Smooth muscle cell (in vitro differentiated cells): ENCODE measurements at regions not wholly inside any gene's neighbourhood (a gene's known extent, or its start where the extent isn't known, plus 50 kb on each side); places are given as distances from the start of the nearest gene placed in this dataset.

ENCODE experiments used
- DNase-seq: peaks from one replicate; lab custom pipeline; 2025; ENCODE audit not compliant: unreplicated experiment; lab: John Stamatoyannopoulos, UW
- H2AFZ ChIP-seq: fragments of 200-600 bp; sonication (generic); 2 replicates; pipeline ENCODE4 v1.6.0; 2016; ENCODE audit warnings: antibody characterized with exemption, low read depth, mild to moderate bottlenecking
- H3F3A ChIP-seq: fragments of 200-600 bp; sonication (generic); 2 replicates; pipeline ENCODE4 v1.6.0; 2017; ENCODE audit warnings: antibody characterized with exemption, low read depth
- H3K27ac ChIP-seq: fragments of 200-600 bp; sonication (generic); 2 replicates; pipeline ENCODE4 v1.5.1; 2016; ENCODE audit warnings: low read depth, mild to moderate bottlenecking
- H3K27me3 ChIP-seq: fragments of 200-600 bp; sonication (generic); 2 replicates; pipeline ENCODE4 v1.6.1; 2016; ENCODE audit warnings: low read depth, mild to moderate bottlenecking
- H3K36me3 ChIP-seq: fragments of 200-600 bp; sonication (generic); 2 replicates; pipeline ENCODE4 v1.5.1; 2016; ENCODE audit warnings: low read depth
- H3K4me1 ChIP-seq: fragments of 200-600 bp; sonication (generic); 2 replicates; pipeline ENCODE4 v1.5.1; 2016; ENCODE audit warnings: low read depth
- H3K4me2 ChIP-seq: fragments of 200-600 bp; sonication (generic); 2 replicates; pipeline ENCODE4 v1.6.0; 2016; ENCODE audit warnings: mild to moderate bottlenecking
- H3K4me3 ChIP-seq: fragments of 200-600 bp; sonication (generic); 2 replicates; pipeline ENCODE4 v1.5.1; 2016; ENCODE audit warnings: mild to moderate bottlenecking
- H3K79me2 ChIP-seq: fragments of 200-600 bp; sonication (generic); 2 replicates; pipeline ENCODE4 v1.6.0; 2016; ENCODE audit warnings: low read depth, mild to moderate bottlenecking
- H3K9ac ChIP-seq: fragments of 200-600 bp; sonication (generic); 2 replicates; pipeline ENCODE4 v1.6.0; 2016; ENCODE audit warnings: low read depth
- H3K9me3 ChIP-seq: fragments of 200-600 bp; sonication (generic); replicated peaks from 2 replicates; pipeline ENCODE4 v1.5.1; 2016; ENCODE audit warnings: low read depth
- H4K20me1 ChIP-seq: fragments of 200-600 bp; sonication (generic); 2 replicates; pipeline ENCODE4 v1.6.0; 2016; ENCODE audit warnings: low read depth
- CTCF ChIP-seq: fragments of 200-600 bp; sonication (generic); IDR thresholded peaks from 2 replicates; pipeline ENCODE4 v1.5.1; 2017; ENCODE audit warnings: borderline replicate concordance, mild to moderate bottlenecking, antibody characterized with exemption; ENCODE audit not compliant: insufficient read depth, poor library complexity, severe bottlenecking
- WGBS: methylation state at CpG from one replicate; pipeline ENCODE4 v1.1.7; 2016; ENCODE audit warnings: low lambda C conversion rate; 5-methylcytosine and 5-hydroxymethylcytosine counted together

- H3K4me3 ChIP-seq, result no peak overlapping the region
- WGBS, result 88% methylated on average over 3 of the region's 3 CpGs
- no peaks in the 10 kb centered on the region for H3K36me3 ChIP-seq
- no peaks in the 10 kb centered on the region for H3K9me3 ChIP-seq
- H3K27me3 ChIP-seq, result no peaks in the 10 kb centered on the region
- H3K4me1 ChIP-seq, result peaks cover 4% of the 10 kb centered on the region
- H3K4me2 ChIP-seq, result no peak overlapping the region
- no peaks in the 10 kb centered on the region for H3K79me2 ChIP-seq
- DNase-seq, result no peak
- no peak overlapping the region for H2AFZ ChIP-seq
- H4K20me1 ChIP-seq, result no peaks in the 10 kb centered on the region
- no peak for TF ChIP-seq CTCF
- H3K9ac ChIP-seq, result no peak overlapping the region
- H3K27ac ChIP-seq, result no peak overlapping the region
- H3F3A ChIP-seq, result no peaks in the 10 kb centered on the region
Measured at GRCh38 chr2:7910752-7911151, 771.1 kb upstream of the ID2 start.

DNA sequence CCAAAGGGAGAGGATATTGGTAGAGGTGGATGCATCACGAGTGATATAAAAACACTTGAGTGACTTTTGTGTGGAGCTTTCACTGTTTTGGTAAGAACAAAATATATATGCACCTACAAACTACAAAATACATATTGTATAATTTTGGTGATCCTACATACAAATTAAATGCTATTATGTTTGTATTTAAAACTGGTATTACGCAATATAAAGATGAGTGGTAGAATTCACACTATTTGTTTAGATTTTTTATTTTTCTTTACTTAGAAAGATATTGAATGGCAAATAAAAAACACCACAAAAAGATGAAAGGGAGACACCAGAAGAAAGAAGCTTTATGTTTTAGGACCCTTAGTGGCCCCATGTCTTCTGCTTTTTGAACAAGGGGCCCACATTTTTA is 770.7 kb upstream of the ID2 start:
- H3K4me3 ChIP-seq, result no peak overlapping the region
- H3K4me2 ChIP-seq, result no peak overlapping the region
- H3K9ac ChIP-seq, result no peak overlapping the region
- H3K27me3 ChIP-seq, result no peaks in the 10 kb centered on the region
- 96% methylated on average over 2 of the region's 2 CpGs for WGBS
- no peaks in the 10 kb centered on the region for H3F3A ChIP-seq
- H4K20me1 ChIP-seq, result no peaks in the 10 kb centered on the region
- H3K36me3 ChIP-seq, result no peaks in the 10 kb centered on the region
- DNase-seq, result no peak
- TF ChIP-seq CTCF, result no peak
- H3K79me2 ChIP-seq, result no peaks in the 10 kb centered on the region
- no peak overlapping the region for H2AFZ ChIP-seq
- no peak overlapping the region for H3K27ac ChIP-seq
- H3K9me3 ChIP-seq, result no peaks in the 10 kb centered on the region
- peaks cover 1% of the 10 kb centered on the region for H3K4me1 ChIP-seq

DNA sequence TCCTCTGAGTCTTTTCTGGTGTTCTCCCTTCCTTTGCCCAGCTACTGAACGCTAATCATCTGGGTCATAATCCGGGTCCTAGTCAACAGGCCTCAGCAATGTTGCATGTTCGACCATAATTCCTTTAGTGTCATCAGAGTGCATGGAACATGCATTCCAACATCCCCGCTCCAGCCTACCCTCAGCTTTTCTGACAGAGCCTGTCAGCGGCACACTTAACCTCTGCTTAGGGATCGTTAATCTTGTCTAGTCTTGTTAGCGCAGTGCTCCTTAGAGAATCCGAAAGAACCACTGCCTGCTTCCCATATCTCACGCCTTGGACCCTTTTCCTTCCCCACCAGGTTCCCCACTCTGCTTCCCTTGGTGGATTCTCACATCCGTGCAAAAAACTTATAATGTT is 767.9 kb upstream of the ID2 start:
- no peak overlapping the region for H3K27ac ChIP-seq
- no peaks in the 10 kb centered on the region for H3K4me1 ChIP-seq

More for the DNA sequence above, 767.9 kb upstream of the ID2 start:
- WGBS, result 44% methylated on average over 10 of the region's 10 CpGs
- TF ChIP-seq CTCF, result no peak
- H3K27me3 ChIP-seq, result no peaks in the 10 kb centered on the region
- no peaks in the 10 kb centered on the region for H3K9me3 ChIP-seq
- H4K20me1 ChIP-seq, result no peaks in the 10 kb centered on the region
- H2AFZ ChIP-seq, result peak overlapping the region; percentile 54
- H3K4me2 ChIP-seq, result no peak overlapping the region
- no peaks in the 10 kb centered on the region for H3F3A ChIP-seq
- H3K79me2 ChIP-seq, result no peaks in the 10 kb centered on the region
- no peak overlapping the region for H3K9ac ChIP-seq
- no peak for DNase-seq
- H3K4me3 ChIP-seq, result no peak overlapping the region
- no peaks in the 10 kb centered on the region for H3K36me3 ChIP-seq
